Epithelial cell of esophagus (primary cell): ENCODE measurements at regions not wholly inside any gene's neighbourhood (a gene's known extent, or its start where the extent isn't known, plus 50 kb on each side); places are given as distances from the start of the nearest gene placed in this dataset.
"Not testable (repeated sequence)": the region's sequence is repeated elsewhere in the genome, so short reads cannot be mapped to it uniquely, and the experiment has no call there.

ENCODE experiments used
- DNase-seq: peaks from one replicate; pipeline ENCODE4 v3.0.0; 2010; ENCODE audit warnings: low read depth
- H3K4me3 ChIP-seq: 2 replicates; pipeline ENCODE4 v1.5.1; 2011; ENCODE audit warnings: mild to moderate bottlenecking, low read length, control low read depth
- TF ChIP-seq, protein P1 (sequence below): IDR thresholded peaks from 2 replicates; pipeline ENCODE4 v1.5.1; 2011; ENCODE audit warnings: low read depth, mild to moderate bottlenecking, low read length, control low read depth, inconsistent platforms; ENCODE audit not compliant: insufficient read depth; ENCODE audit errors: missing control alignments

DNA sequence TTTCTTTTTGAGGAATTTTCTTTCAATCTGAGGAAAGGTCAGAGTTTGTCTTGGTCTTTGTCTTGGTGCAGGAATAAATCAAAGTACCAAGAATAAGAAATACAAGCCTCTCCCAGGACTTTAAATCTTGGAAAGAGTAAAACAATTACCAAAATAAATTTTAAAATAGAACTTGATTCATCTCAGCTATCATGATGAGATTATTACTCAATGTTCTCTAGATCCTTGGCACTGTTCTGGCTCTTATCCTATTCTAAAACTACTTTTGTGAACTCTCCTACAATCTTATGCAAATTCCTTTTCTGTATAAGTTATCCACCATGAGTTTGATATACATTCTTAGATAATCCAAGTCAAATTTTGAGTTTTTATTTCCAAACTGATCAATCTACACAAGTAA, 464.3 kb downstream of the PPARGC1A start:
- no peak overlapping the region for H3K4me3 ChIP-seq
- no peak for DNase-seq
- TF ChIP-seq, protein P1, sequence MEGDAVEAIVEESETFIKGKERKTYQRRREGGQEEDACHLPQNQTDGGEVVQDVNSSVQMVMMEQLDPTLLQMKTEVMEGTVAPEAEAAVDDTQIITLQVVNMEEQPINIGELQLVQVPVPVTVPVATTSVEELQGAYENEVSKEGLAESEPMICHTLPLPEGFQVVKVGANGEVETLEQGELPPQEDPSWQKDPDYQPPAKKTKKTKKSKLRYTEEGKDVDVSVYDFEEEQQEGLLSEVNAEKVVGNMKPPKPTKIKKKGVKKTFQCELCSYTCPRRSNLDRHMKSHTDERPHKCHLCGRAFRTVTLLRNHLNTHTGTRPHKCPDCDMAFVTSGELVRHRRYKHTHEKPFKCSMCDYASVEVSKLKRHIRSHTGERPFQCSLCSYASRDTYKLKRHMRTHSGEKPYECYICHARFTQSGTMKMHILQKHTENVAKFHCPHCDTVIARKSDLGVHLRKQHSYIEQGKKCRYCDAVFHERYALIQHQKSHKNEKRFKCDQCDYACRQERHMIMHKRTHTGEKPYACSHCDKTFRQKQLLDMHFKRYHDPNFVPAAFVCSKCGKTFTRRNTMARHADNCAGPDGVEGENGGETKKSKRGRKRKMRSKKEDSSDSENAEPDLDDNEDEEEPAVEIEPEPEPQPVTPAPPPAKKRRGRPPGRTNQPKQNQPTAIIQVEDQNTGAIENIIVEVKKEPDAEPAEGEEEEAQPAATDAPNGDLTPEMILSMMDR: no peak

DNA sequence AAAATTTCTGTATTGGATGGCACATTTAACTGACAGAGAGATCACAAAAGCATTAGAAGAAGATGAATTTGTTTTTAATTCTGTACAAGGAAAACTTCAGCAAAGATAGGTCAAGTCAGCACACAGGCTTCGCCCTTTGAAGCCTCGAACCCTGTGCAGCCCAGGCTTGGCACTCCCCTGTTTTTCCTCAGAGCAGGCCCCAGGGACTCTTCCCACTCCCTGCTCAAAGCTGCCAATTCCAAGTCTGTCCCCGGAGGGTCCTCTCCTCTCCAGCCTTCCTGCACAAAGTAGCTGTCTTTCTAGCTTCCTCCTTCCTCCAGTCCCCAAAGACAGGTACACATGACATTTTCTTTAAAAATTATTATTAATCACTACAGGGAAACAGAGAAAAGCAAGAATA, 466.3 kb downstream of the PPARGC1A start:
- H3K4me3 ChIP-seq: no peak overlapping the region
- TF ChIP-seq, protein P1: no peak
- no peak for DNase-seq

DNA sequence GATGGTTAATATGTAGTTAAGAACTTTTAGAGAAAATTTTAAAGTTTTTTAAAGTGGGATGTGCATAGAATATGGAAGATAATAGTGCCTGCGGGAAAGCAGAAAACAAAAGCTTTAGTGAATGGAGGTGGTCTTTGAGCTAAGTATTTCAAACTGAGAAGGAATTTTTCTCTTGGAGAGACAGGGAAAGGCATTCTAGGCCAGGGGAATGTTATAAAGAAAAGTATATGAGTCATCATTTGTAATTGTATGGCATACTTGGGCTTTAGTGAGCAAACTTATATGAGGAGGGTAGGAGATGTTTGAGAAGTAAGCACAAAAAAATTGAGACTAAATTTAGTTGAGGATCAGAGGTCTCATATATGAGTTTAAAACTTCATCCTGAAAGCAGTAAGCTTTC, 467.0 kb downstream of the PPARGC1A start:
- H3K4me3 ChIP-seq: no peak overlapping the region
- DNase-seq: no peak
- TF ChIP-seq, protein P1: no peak

DNA sequence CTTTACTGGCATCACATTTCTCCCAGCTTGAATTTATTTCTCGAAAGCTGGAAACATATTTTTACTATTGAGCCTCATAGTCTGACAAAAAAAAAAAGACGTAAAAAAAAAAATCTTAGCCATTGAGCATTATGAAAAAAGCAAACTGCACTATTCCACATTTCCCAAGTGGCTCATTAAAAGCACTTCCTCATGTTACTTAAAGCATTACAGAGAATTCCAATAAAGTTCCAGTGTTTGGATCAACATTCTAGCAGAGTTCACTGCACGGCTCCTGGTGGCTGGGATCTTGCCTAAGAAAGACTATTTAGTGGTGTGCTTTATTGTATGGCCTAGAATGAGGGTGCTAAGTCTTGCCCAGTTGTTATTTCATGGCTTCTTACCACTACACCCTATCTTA, 476.2 kb downstream of the PPARGC1A start:
- TF ChIP-seq, protein P1: no peak
- no peak overlapping the region for H3K4me3 ChIP-seq
- DNase-seq: no peak

DNA sequence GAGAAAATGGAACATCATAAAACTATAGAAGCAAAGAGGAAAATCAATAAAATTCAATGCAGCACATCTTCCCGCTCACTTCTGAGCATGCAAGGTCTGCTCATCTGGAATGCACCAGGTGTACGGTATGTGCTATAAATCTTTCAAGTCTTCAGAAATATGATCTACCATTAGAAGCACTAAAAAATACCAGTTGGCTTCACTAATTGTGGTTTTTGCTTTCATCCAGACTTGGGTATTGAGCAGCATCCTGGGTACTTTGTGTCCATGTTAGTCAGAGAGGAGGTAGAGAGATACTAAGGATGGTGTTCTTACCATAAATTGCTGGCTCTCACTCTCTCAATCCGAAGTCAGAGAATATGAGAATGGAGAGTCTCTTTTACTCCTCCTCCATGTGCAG, 477.1 kb downstream of the PPARGC1A start:
- no peak for DNase-seq
- no peak overlapping the region for H3K4me3 ChIP-seq
- TF ChIP-seq, protein P1: no peak

DNA sequence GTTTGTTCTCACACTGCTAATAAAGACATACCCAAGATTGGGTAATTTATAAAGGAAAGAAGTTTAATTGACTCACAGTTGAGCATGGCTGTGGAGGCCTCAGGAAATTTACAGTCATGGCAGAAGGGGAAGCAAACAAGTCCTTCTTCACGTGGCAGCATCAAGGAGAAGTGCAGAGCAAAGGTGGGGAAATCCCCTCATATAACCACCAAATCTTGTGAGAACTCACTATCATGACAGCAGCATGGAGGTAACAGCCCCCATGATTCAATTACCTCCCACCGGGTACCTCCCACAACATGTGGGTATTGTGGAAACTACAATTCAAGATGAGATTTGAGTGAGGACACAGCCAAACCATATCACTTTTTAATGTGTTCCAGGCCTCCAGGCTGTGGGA, 480.9 kb downstream of the PPARGC1A start:
- not testable (repeated sequence) for H3K4me3 ChIP-seq, DNase-seq

DNA sequence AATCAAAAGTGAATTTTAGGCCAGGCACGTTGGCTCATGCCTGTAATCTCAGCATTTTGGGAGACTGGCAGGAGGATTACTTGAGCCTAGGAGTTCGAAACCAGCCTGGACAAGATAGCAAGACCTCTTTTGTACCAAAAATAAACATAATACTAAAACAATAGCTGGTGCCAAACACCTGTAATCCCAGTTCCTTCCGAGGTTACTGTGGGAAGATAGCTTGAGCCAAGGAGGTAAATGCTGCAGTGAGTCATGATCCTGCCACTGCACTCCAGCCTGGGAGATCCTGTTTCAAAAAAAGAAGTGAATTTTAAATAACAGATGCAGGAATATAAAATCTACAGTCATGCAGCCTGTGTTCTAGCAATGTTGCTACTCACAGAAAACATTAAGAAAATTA, 488.3 kb downstream of the PPARGC1A start:
- TF ChIP-seq, protein P1: no peak
- DNase-seq: peak; percentile 45
- no peak overlapping the region for H3K4me3 ChIP-seq
